Common myeloid progenitor, CD34-positive (primary cell): ENCODE measurements at regions not wholly inside any gene's neighbourhood (a gene's known extent, or its start where the extent isn't known, plus 50 kb on each side); places are given as distances from the start of the nearest gene placed in this dataset.
"Not testable (repeated sequence)": the region's sequence is repeated elsewhere in the genome, so short reads cannot be mapped to it uniquely, and the experiment has no call there.

ENCODE experiments used
- CTCF ChIA-PET: fragments of 350-600 bp; sonication (Branson Sonifier 250); formaldehyde crosslinking; loops from one replicate; lab custom pipeline; 2021; ENCODE audit warnings: antibody characterized with exemption; lab: Charles Lee
- POLR2A ChIA-PET: fragments of 350-600 bp; sonication (Branson Sonifier 250); formaldehyde crosslinking; loops from one replicate; lab custom pipeline; 2021; ENCODE audit warnings: antibody characterized with exemption; lab: Charles Lee
- DNase-seq, 3 donors: peaks; one replicate each; pipeline versions ENCODE4 v3.0.0 to v3.0.0-alpha.2; 2013
- H3K27ac ChIP-seq, 2 experiments: 1 replicate in 1 of 2; 2 replicates in 1 of 2; pipeline ENCODE4 v1.7.0; 2013; ENCODE audit warnings: inconsistent platforms in 2 of 2, low read length in 2 of 2, mild to moderate bottlenecking in 2 of 2, low read depth in 1 of 2, moderate library complexity in 1 of 2; ENCODE audit not compliant: severe bottlenecking in 2 of 2, insufficient read depth in 1 of 2, poor library complexity in 1 of 2
- H3K27me3 ChIP-seq, 5 experiments: replicated peaks in 2 of 5; 1 replicate in 3 of 5; 2 replicates in 2 of 5; pipeline versions ENCODE4 v1.6.1 to v1.7.0; 2013; ENCODE audit warnings: low read length in 4 of 5, mild to moderate bottlenecking in 2 of 5, moderate library complexity in 2 of 5, inconsistent platforms in 1 of 5; ENCODE audit not compliant: insufficient read depth in 5 of 5, control insufficient read depth in 4 of 5
- H3K36me3 ChIP-seq, 4 experiments: 1 replicate in 2 of 4; 2 replicates in 2 of 4; pipeline versions ENCODE4 v1.6.1 to v1.7.0; 2013; ENCODE audit warnings: low read length in 3 of 4, control low read depth in 1 of 4, mild to moderate bottlenecking in 1 of 4; ENCODE audit not compliant: control insufficient read depth in 4 of 4, insufficient read depth in 4 of 4
- H3K4me1 ChIP-seq, 4 experiments: 1 replicate in 3 of 4; 2 replicates in 1 of 4; pipeline versions ENCODE4 v1.6.1 to v1.7.1; 2013; ENCODE audit warnings: low read length in 3 of 4, mild to moderate bottlenecking in 3 of 4, control low read depth in 1 of 4, inconsistent platforms in 1 of 4, moderate library complexity in 1 of 4; ENCODE audit not compliant: control insufficient read depth in 4 of 4, insufficient read depth in 4 of 4; ENCODE audit errors: control extremely low read depth in 1 of 4
- H3K4me3 ChIP-seq, 7 experiments: 1 replicate in 4 of 7; 2 replicates in 3 of 7; pipeline versions ENCODE4 v1.5.1 to v1.7.0; 2013; ENCODE audit warnings: mild to moderate bottlenecking in 7 of 7, low read length in 6 of 7, moderate library complexity in 6 of 7, inconsistent platforms in 2 of 7, low read depth in 2 of 7, control low read depth in 1 of 7; ENCODE audit not compliant: insufficient read depth in 4 of 7, control insufficient read depth in 1 of 7; ENCODE audit errors: extremely low read depth in 1 of 7
- H3K9me3 ChIP-seq, 5 experiments: 1 replicate in 4 of 5; 2 replicates in 1 of 5; pipeline versions ENCODE4 v1.6.1 to v1.7.1; 2013; ENCODE audit warnings: low read length in 4 of 5, mild to moderate bottlenecking in 2 of 5, inconsistent platforms in 1 of 5, low read depth in 1 of 5, moderate library complexity in 1 of 5; ENCODE audit not compliant: control insufficient read depth in 4 of 5, insufficient read depth in 2 of 5; ENCODE audit errors: control extremely low read depth in 1 of 5
- WGBS: methylation state at CpG from one replicate; pipeline ENCODE4 v1.1.5; 2013; ENCODE audit not compliant: insufficient coverage; 5-methylcytosine and 5-hydroxymethylcytosine counted together

- POLR2A ChIA-PET, result no interaction called here
- Histone ChIP-seq H3K27ac (no peak overlapping the region), H3K27me3 (no peaks in the 10 kb centered on the region), H3K4me1 (no peaks in the 10 kb centered on the region), H3K9me3 (no peaks in the 10 kb centered on the region), H3K36me3 (no peaks in the 10 kb centered on the region), H3K4me3 (no peak overlapping the region)
- CTCF ChIA-PET, result no interaction called here
- WGBS, result no CpG with 5 or more reads among the region's 2 CpGs
- no peak for DNase-seq
Observed at GRCh38 chr7:109479388-109479787, 909.7 kb downstream of the DNAJB9 start.

- H3K27me3 ChIP-seq, DNase-seq, H3K4me3 ChIP-seq, CTCF ChIA-PET, H3K36me3 ChIP-seq, H3K27ac ChIP-seq, H3K9me3 ChIP-seq, H3K4me1 ChIP-seq, POLR2A ChIA-PET: not testable (repeated sequence)
- WGBS, result no CpG with 5 or more reads among the region's 1 CpG
Observed at GRCh38 chr7:109490607-109491006, 920.9 kb downstream of the DNAJB9 start.

GRCh38 chr7:109497053-109497452 lies 927.4 kb downstream of the DNAJB9 start:
- CTCF ChIA-PET, result no interaction called here
- Histone ChIP-seq H3K27ac (no peak overlapping the region), H3K4me1 (no peaks in the 10 kb centered on the region), H3K9me3 (no peaks in the 10 kb centered on the region), H3K27me3 (no peaks in the 10 kb centered on the region), H3K4me3 (no peak overlapping the region), H3K36me3 (no peaks in the 10 kb centered on the region)
- 93% methylated on average over 4 of the region's 5 CpGs for WGBS
- no peak for DNase-seq
- POLR2A ChIA-PET, result no interaction called here

GRCh38 chr7:109498131-109498530 lies 928.5 kb downstream of the DNAJB9 start:
- H3K9me3 ChIP-seq, result peaks cover 0 to 1% (median 0%) of the 10 kb centered on the region in 5 experiments

GRCh38 chr7:109503421-109503820 lies 933.7 kb downstream of the DNAJB9 start:
- POLR2A ChIA-PET, result no interaction called here
- WGBS, result no CpG with 5 or more reads among the region's 2 CpGs
- no peak overlapping the region for H3K4me3 ChIP-seq

More at GRCh38 chr7:109498131-109498530, 928.5 kb downstream of the DNAJB9 start:
- Histone ChIP-seq H3K4me1 (no peaks in the 10 kb centered on the region), H3K27me3 (no peaks in the 10 kb centered on the region), H3K27ac (no peak overlapping the region), H3K36me3 (no peaks in the 10 kb centered on the region), H3K4me3 (no peak overlapping the region)
- POLR2A ChIA-PET, result no interaction called here
- CTCF ChIA-PET, result no interaction called here
- no peak for DNase-seq
- no CpG with 5 or more reads among the region's 2 CpGs for WGBS

GRCh38 chr7:109522585-109522984 lies 952.9 kb downstream of the DNAJB9 start:
- no peaks in the 10 kb centered on the region for H3K36me3 ChIP-seq
- no peaks in the 10 kb centered on the region for H3K9me3 ChIP-seq
- no peaks in the 10 kb centered on the region for H3K27me3 ChIP-seq
- H3K27ac ChIP-seq, result no peak overlapping the region
- no peaks in the 10 kb centered on the region for H3K4me1 ChIP-seq
- ChIA-PET POLR2A (no interaction called here), CTCF (no interaction called here)
- no peak for DNase-seq
- 20% methylated on average over 1 of the region's 4 CpGs for WGBS
- H3K4me3 ChIP-seq, result no peak overlapping the region

More at GRCh38 chr7:109503421-109503820, 933.7 kb downstream of the DNAJB9 start:
- no peaks in the 10 kb centered on the region for H3K36me3 ChIP-seq
- no peak overlapping the region for H3K27ac ChIP-seq
- H3K27me3 ChIP-seq, result no peaks in the 10 kb centered on the region
- no peaks in the 10 kb centered on the region for H3K4me1 ChIP-seq
- no peak for DNase-seq
- peaks cover 0 to 1% (median 0%) of the 10 kb centered on the region in 5 experiments for H3K9me3 ChIP-seq
- CTCF ChIA-PET, result no interaction called here

- Histone ChIP-seq H3K27me3 (no peaks in the 10 kb centered on the region), H3K27ac (no peak overlapping the region), H3K36me3 (no peaks in the 10 kb centered on the region), H3K9me3 (no peaks in the 10 kb centered on the region), H3K4me3 (no peak overlapping the region), H3K4me1 (no peaks in the 10 kb centered on the region)
- POLR2A ChIA-PET, result no interaction called here
- DNase-seq, result no peak
- CTCF ChIA-PET, result no interaction called here
Observed at GRCh38 chr7:109527833-109528232, 958.2 kb downstream of the DNAJB9 start.
